HG03066 (cell line): ENCODE measurements at regions not wholly inside any gene's neighbourhood (a gene's known extent, or its start where the extent isn't known, plus 50 kb on each side); places are given as distances from the start of the nearest gene placed in this dataset.

Experiments
- ATAC-seq: cut with Tn5 transposase; IDR thresholded peaks from one replicate; pipeline ENCODE4 v1.9.1; 2021; ENCODE audit warnings: low read depth; ENCODE audit not compliant: unreplicated experiment

GRCh38 chr10:4691776-4692175, 134.2 kb upstream of the AKR1E2 start:
- ATAC-seq: no peak

GRCh38 chr10:4691301-4691700, 134.7 kb upstream of the AKR1E2 start:
- ATAC-seq: no peak

GRCh38 chr10:4688601-4689000, 137.4 kb upstream of the AKR1E2 start:
- no peak for ATAC-seq

GRCh38 chr10:4688168-4688567, 137.8 kb upstream of the AKR1E2 start:
- ATAC-seq: no peak

GRCh38 chr10:4687397-4687796, 138.6 kb upstream of the AKR1E2 start:
- ATAC-seq: no peak

- no peak for ATAC-seq
Observed at GRCh38 chr10:4686644-4686996, 139.4 kb upstream of the AKR1E2 start.

GRCh38 chr10:4685904-4686643, 139.9 kb upstream of the AKR1E2 start:
- ATAC-seq: no peak

GRCh38 chr10:4685491-4685890, 140.5 kb upstream of the AKR1E2 start:
- ATAC-seq: no peak

GRCh38 chr10:4684434-4684833, 141.6 kb upstream of the AKR1E2 start:
- no peak for ATAC-seq

- ATAC-seq: no peak
Observed at GRCh38 chr10:4683838-4684237, 142.2 kb upstream of the AKR1E2 start.

- no peak for ATAC-seq
Observed at GRCh38 chr10:4683137-4683536, 142.9 kb upstream of the AKR1E2 start.

GRCh38 chr10:4678951-4679671, 146.9 kb upstream of the AKR1E2 start:
- no peak for ATAC-seq

- no peak for ATAC-seq
Observed at GRCh38 chr10:4678023-4678950, 147.7 kb upstream of the AKR1E2 start.

- no peak for ATAC-seq
Observed at GRCh38 chr10:4677296-4678021, 148.5 kb upstream of the AKR1E2 start.

- ATAC-seq: no peak
Observed at GRCh38 chr10:4676566-4676965, 149.4 kb upstream of the AKR1E2 start.

GRCh38 chr10:4675808-4676207, 150.2 kb upstream of the AKR1E2 start:
- no peak for ATAC-seq

- no peak for ATAC-seq
Observed at GRCh38 chr10:4673279-4674040, 152.5 kb upstream of the AKR1E2 start.

- ATAC-seq: no peak
Observed at GRCh38 chr10:4672201-4672600, 153.8 kb upstream of the AKR1E2 start.

GRCh38 chr10:4671451-4672145, 154.4 kb upstream of the AKR1E2 start:
- ATAC-seq: no peak
